ENCODE measurements at regions not wholly inside any gene's neighbourhood (a gene's known extent, or its start where the extent isn't known, plus 50 kb on each side); places are given as distances from the start of the nearest gene placed in this dataset.

DNA sequence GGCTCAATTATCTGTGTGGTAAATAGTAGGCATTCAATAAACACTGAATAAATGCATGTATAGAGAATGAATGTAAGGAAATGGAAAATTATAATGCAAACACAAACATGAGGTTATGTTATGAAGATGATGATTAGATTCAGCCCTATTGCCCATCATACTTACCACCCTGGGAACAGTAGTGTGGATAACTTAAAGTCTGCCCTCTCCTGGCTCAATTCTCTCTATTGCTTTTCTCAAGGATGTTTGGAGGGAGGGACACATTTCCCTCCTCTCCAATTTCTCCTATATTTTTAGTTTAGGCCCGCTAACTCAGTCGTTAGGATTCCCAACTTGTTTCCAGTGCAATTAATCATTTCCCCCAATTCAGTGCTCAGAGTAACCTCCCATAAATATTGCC, 101.5 kb upstream of the TNR start:
- no peak for DNase-seq (ENCODE audit: low read depth)
- no peak overlapping the region for H3K4me3 ChIP-seq (ENCODE audit: low read length)
- TF ChIP-seq, protein P1, sequence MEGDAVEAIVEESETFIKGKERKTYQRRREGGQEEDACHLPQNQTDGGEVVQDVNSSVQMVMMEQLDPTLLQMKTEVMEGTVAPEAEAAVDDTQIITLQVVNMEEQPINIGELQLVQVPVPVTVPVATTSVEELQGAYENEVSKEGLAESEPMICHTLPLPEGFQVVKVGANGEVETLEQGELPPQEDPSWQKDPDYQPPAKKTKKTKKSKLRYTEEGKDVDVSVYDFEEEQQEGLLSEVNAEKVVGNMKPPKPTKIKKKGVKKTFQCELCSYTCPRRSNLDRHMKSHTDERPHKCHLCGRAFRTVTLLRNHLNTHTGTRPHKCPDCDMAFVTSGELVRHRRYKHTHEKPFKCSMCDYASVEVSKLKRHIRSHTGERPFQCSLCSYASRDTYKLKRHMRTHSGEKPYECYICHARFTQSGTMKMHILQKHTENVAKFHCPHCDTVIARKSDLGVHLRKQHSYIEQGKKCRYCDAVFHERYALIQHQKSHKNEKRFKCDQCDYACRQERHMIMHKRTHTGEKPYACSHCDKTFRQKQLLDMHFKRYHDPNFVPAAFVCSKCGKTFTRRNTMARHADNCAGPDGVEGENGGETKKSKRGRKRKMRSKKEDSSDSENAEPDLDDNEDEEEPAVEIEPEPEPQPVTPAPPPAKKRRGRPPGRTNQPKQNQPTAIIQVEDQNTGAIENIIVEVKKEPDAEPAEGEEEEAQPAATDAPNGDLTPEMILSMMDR (conservative IDR thresholded peaks at IDR 0.05; ENCODE audit: low read depth, low read length) = no peak

DNA sequence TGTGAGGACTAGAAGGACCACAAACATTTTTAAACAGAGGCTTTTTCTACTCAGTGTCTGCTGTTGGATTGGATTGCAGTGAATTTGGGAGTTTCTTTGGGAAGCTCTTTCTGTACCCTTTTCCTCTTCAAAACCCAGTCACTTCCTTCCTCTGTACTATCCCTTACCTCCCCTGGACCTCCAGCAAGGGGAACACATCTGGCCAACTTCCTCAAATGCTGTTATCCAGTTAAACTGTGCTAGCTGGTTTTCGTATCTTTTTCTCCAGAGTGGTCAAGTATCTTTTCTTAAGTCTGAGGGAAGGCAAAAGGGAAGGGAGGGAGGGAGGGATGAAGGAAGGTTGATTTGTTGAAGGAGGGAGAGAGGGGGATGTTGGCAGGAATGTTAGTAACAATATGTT, 99.2 kb upstream of the TNR start:
- no peak overlapping the region for H3K4me3 ChIP-seq (ENCODE audit: low read length)
- DNase-seq (ENCODE audit: low read depth) = no peak
- TF ChIP-seq, protein P1 (conservative IDR thresholded peaks at IDR 0.05; ENCODE audit: low read depth, low read length) = no peak

DNA sequence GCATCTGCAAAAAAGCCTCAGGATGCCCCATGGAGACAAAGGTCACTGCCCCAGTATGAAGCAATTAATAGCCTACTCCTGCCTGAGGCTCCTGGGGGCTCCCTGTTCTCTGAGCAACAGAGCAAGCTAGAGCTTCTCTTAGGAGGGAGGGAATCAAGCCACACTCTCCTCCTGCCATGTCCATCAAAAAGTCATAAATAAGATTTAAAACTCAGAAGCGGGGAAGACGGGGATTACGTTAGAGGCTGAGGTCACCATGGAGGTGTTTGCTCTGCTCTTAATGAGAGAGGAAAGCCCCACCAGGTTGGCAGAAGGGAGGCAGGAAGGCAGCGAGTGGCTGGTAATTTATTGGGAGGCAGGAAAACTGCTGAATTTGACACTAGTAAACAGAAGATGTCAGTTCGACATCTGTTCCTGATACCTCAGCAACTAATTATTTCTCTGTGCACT, 98.4 kb upstream of the TNR start:
- TF ChIP-seq, protein P1 (conservative IDR thresholded peaks at IDR 0.05; ENCODE audit: low read depth, low read length) = no peak
- no peak overlapping the region for H3K4me3 ChIP-seq (ENCODE audit: low read length)
- no peak for DNase-seq (ENCODE audit: low read depth)

DNA sequence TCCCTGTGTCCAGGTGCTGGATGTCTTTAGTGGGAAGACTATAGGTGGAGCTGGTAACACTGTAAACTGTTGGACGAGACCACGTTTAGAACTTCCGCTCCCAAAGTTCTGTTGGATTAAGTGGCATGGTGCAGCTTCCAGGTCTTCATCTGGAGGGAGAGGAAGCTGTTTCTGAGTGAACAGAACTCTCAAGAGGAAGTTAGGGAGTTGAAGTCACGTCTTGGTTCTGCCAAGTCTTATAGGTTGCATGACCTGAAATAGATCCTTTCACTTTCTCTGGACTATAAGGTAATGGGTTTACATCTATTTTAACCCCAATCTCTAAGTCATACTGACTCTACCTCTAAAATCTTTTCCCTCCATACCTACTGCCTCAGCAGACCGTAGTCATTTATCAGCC, 97.4 kb upstream of the TNR start:
- TF ChIP-seq, protein P1 (conservative IDR thresholded peaks at IDR 0.05; ENCODE audit: low read depth, low read length) = no peak
- DNase-seq (ENCODE audit: low read depth) = no peak
- no peak overlapping the region for H3K4me3 ChIP-seq (ENCODE audit: low read length)

DNA sequence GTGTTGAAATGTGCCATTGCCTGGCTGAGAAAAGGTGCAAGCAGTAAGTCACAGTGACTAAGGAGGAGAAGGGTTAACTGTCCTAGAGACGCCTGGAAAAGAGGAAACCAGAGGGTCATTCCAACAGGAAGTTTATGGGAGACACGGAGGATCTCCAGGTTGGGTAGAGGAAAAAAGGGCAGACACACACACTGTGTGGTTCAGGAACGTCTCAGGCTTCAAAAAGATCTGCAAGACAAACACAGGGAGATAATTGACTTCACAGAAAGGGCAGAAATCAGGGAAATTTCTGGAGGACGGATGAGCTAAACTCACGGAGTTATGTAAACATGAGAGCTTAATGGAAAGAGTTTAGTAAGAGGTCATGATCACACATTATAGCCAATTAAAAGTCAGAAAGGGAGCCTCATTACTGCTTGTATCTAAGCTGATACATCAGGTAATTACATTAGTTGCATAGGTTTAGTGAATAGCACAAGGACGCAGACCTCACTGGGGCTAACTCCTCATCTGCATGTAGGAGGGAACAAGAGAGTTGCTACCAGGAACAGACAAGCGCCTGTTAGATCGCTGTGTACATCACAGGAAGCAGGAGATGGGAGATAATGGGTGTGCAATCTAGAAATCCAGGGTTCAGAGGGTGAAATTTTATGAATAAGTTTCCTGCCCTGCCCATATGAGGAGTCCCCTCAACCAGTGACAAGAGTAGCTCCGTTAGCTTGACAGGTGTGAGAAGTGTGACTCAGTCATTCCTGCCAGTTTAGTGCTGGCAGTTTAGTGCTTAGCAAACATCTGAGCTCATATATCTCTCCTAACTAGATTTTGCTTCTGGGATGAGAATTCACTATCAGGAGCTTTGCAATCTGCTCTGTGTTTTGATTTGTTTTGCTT, 96.6 kb upstream of the TNR start:
- DNase-seq (ENCODE audit: low read depth) = no peak

DNA sequence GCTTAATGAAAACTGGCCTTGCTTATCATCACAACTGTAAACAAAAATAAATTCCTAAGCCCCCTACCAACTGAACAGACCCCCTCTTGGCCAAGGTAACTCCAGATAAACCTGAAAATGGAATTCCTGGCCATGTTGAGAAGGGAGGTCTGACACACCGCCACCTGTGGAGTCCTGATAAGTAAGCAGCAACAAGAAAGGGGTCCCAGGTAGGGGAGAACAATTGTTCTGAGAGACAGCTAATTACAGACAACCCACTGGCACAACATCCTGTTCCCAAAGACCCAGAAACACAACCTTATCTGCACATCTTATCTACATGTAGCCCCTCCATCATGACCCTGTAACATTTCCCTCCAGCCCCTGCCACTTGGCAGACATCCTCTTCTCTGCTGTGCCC, 91.2 kb upstream of the TNR start:
- H3K4me3 ChIP-seq (ENCODE audit: low read length) = no peak overlapping the region
- TF ChIP-seq, protein P1 (conservative IDR thresholded peaks at IDR 0.05; ENCODE audit: low read depth, low read length) = no peak
- no peak for DNase-seq (ENCODE audit: low read depth)

More for the DNA sequence above, 96.6 kb upstream of the TNR start:
- TF ChIP-seq, protein P1 (conservative IDR thresholded peaks at IDR 0.05; ENCODE audit: low read depth, low read length) = no peak
- no peak overlapping the region for H3K4me3 ChIP-seq (ENCODE audit: low read length)

DNA sequence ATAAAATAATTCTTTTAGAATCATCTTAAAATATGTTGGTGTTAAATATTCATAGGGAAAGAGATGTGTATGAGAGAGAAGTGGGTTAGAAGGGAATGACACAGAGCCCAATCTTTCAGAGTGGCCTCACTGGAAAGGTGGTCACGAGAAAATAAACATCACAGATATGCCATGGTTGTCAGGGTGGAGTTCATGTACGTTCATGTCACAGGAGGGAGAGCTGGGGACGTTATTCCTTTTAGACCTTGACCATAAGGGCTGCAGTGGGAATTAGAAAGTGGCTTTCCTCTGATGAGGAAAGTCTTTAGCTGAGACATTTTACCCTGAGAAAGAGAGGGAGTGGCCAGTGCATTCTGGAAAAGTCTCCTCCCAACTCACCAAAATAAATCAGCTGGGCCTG, 90.6 kb upstream of the TNR start:
- H3K4me3 ChIP-seq (ENCODE audit: low read length) = no peak overlapping the region
- DNase-seq (ENCODE audit: low read depth) = no peak
- TF ChIP-seq, protein P1 (conservative IDR thresholded peaks at IDR 0.05; ENCODE audit: low read depth, low read length) = no peak
